HG03097 (cell line): ENCODE measurements at regions not wholly inside any gene's neighbourhood (a gene's known extent, or its start where the extent isn't known, plus 50 kb on each side); places are given as distances from the start of the nearest gene placed in this dataset.
"Not testable (repeated sequence)": the region's sequence is repeated elsewhere in the genome, so short reads cannot be mapped to it uniquely, and the experiment has no call there.

Experiments used
- ATAC-seq: cut with Tn5 transposase; IDR thresholded peaks from one replicate; pipeline ENCODE4 v1.9.1; 2021; ENCODE audit not compliant: unreplicated experiment, low FRiP score

- no peak for ATAC-seq
Measured at GRCh38 chr21:24444736-24445135, 1162.5 kb downstream of the MRPL39 start.

- no peak for ATAC-seq
Measured at GRCh38 chr21:24436236-24436635, 1171.0 kb downstream of the MRPL39 start.

GRCh38 chr21:24428591-24429199 lies 1178.6 kb downstream of the MRPL39 start:
- peak; percentile 83 for ATAC-seq

- no peak for ATAC-seq
Measured at GRCh38 chr21:24424776-24425175, 1182.5 kb downstream of the MRPL39 start.

- ATAC-seq = no peak
Measured at GRCh38 chr21:24423546-24423945, 1183.7 kb downstream of the MRPL39 start.

- ATAC-seq = peak; percentile 50
Measured at GRCh38 chr21:24420689-24421088, 1186.6 kb downstream of the MRPL39 start.

GRCh38 chr21:24419641-24420040 lies 1187.6 kb downstream of the MRPL39 start:
- not testable (repeated sequence) for ATAC-seq

- ATAC-seq = no peak
Measured at GRCh38 chr21:24418671-24419070, 1188.6 kb downstream of the MRPL39 start.

GRCh38 chr21:24411429-24411828 lies 1195.9 kb downstream of the MRPL39 start:
- no peak for ATAC-seq

- no peak for ATAC-seq
Measured at GRCh38 chr21:24403221-24403620, 1204.1 kb downstream of the MRPL39 start.

- no peak for ATAC-seq
Measured at GRCh38 chr21:24395320-24395923, 1211.9 kb downstream of the MRPL39 start.

GRCh38 chr21:24375201-24375600 lies 1232.1 kb downstream of the MRPL39 start:
- ATAC-seq = peak; percentile 80

GRCh38 chr21:24372506-24372905 lies 1234.8 kb downstream of the MRPL39 start:
- no peak for ATAC-seq

- ATAC-seq = no peak
Measured at GRCh38 chr21:24369746-24370145, 1237.5 kb downstream of the MRPL39 start.

- ATAC-seq = no peak
Measured at GRCh38 chr21:24369278-24369677, 1238.0 kb downstream of the MRPL39 start.

- ATAC-seq = no peak
Measured at GRCh38 chr21:24367936-24368335, 1239.3 kb downstream of the MRPL39 start.

- no peak for ATAC-seq
Measured at GRCh38 chr21:24353492-24353891, 1253.8 kb downstream of the MRPL39 start.

- ATAC-seq = no peak
Measured at GRCh38 chr21:24339406-24339805, 1267.9 kb downstream of the MRPL39 start.

- no peak for ATAC-seq
Measured at GRCh38 chr21:24336491-24336890, 1270.8 kb downstream of the MRPL39 start.

- no peak for ATAC-seq
Measured at GRCh38 chr21:24323536-24323935, 1283.7 kb downstream of the MRPL39 start.

GRCh38 chr21:24316277-24316922 lies 1290.9 kb downstream of the MRPL39 start:
- ATAC-seq = no peak

GRCh38 chr21:24310788-24311187 lies 1296.5 kb downstream of the MRPL39 start:
- no peak for ATAC-seq
